WTC11 (cell line): ENCODE measurements at regions not wholly inside any gene's neighbourhood (a gene's known extent, or its start where the extent isn't known, plus 50 kb on each side); places are given as distances from the start of the nearest gene placed in this dataset.

ENCODE experiments used
- ATAC-seq: fragments of 200-7000 bp; cut with Tn5 transposase; 2 replicates; pipeline ENCODE4 v1.10.0; 2021; ENCODE audit warnings: mild to moderate bottlenecking, moderate library complexity
- CTCF ChIA-PET: fragments of 300-600 bp; sonication (Branson Sonifier 250); formaldehyde crosslinking; loops from one replicate; lab custom pipeline; 2021; ENCODE audit warnings: antibody characterized with exemption; lab: Charles Lee
- POLR2A ChIA-PET: fragments of 350-600 bp; sonication (Branson Sonifier 250); formaldehyde crosslinking; loops from one replicate; lab custom pipeline; 2021; ENCODE audit warnings: antibody characterized with exemption; lab: Charles Lee
- DNase-seq: peaks from one replicate; pipeline ENCODE4 v3.0.0; 2021; ENCODE audit warnings: low spot score
- H3K27ac Mint-ChIP-seq: 2 replicates; pipeline ENCODE4 v1.8.0; 2021; ENCODE audit warnings: mixed read lengths
- H3K27me3 Mint-ChIP-seq: 2 replicates; pipeline ENCODE4 v1.8.0; 2021; ENCODE audit warnings: low read depth, mild to moderate bottlenecking, moderate library complexity, mixed read lengths
- H3K36me3 Mint-ChIP-seq: 2 replicates; pipeline ENCODE4 v1.8.0; 2021; ENCODE audit warnings: mixed read lengths
- H3K4me1 Mint-ChIP-seq: 2 replicates; pipeline ENCODE4 v1.8.0; 2022; ENCODE audit warnings: mixed read lengths
- H3K4me3 Mint-ChIP-seq: 2 replicates; pipeline ENCODE4 v1.8.0; 2021; ENCODE audit warnings: mild to moderate bottlenecking, moderate library complexity, mixed read lengths
- H3K9me3 Mint-ChIP-seq: 2 replicates; pipeline ENCODE4 v1.8.0; 2021; ENCODE audit warnings: mixed read lengths
- AR ChIP-seq: fragments of 250-450 bp; sonication (Bioruptor Pico); IDR thresholded peaks from 2 replicates; pipeline ENCODE4 v1.9.0; 2021; ENCODE audit warnings: mild to moderate bottlenecking
- ARID4B ChIP-seq: sonication (generic); formaldehyde crosslinking; IDR thresholded peaks from 2 replicates; pipeline ENCODE4 v1.8.0; 2023; ENCODE audit warnings: missing genetic modification reagents, mild to moderate bottlenecking, borderline replicate concordance
- ATF1 ChIP-seq: sonication (generic); formaldehyde crosslinking; IDR thresholded peaks from 2 replicates; pipeline ENCODE4 v1.8.1; 2023; ENCODE audit warnings: mild to moderate bottlenecking, moderate library complexity, missing genetic modification reagents
- CBFB ChIP-seq: sonication (generic); formaldehyde crosslinking; IDR thresholded peaks from 2 replicates; pipeline ENCODE4 v1.8.1; 2022; ENCODE audit warnings: mild to moderate bottlenecking, low read depth, missing genetic modification reagents
- CDX4 ChIP-seq: fragments of 250-450 bp; sonication (Bioruptor Pico); IDR thresholded peaks from 2 replicates; pipeline ENCODE4 v1.9.0; 2021; ENCODE audit warnings: moderate library complexity, mild to moderate bottlenecking, inconsistent platforms, borderline replicate concordance
- CREM ChIP-seq: sonication (generic); formaldehyde crosslinking; IDR thresholded peaks from 2 replicates; pipeline ENCODE4 v1.8.1; 2022; ENCODE audit warnings: mild to moderate bottlenecking, missing genetic modification reagents, moderate library complexity
- EMX1 ChIP-seq: fragments of 250-450 bp; sonication (Bioruptor Pico); IDR thresholded peaks from 2 replicates; pipeline ENCODE4 v1.8.0; 2021; ENCODE audit warnings: mild to moderate bottlenecking
- GABPB1 ChIP-seq: sonication (generic); formaldehyde crosslinking; IDR thresholded peaks from 2 replicates; pipeline ENCODE4 v1.8.1; 2023; ENCODE audit warnings: mild to moderate bottlenecking, missing genetic modification reagents
- HMGXB4 ChIP-seq: sonication (generic); formaldehyde crosslinking; IDR thresholded peaks from 2 replicates; pipeline ENCODE4 v1.8.1; 2023; ENCODE audit warnings: mild to moderate bottlenecking, moderate library complexity, missing genetic modification reagents
- MAX ChIP-seq: sonication (generic); formaldehyde crosslinking; IDR thresholded peaks from 2 replicates; pipeline ENCODE4 v1.8.0; 2022; ENCODE audit warnings: mild to moderate bottlenecking, missing genetic modification reagents
- MYBL2 ChIP-seq: sonication (generic); formaldehyde crosslinking; IDR thresholded peaks from 2 replicates; pipeline ENCODE4 v1.8.1; 2023; ENCODE audit warnings: mild to moderate bottlenecking, moderate library complexity, missing genetic modification reagents
- NR1H2 ChIP-seq: sonication (generic); formaldehyde crosslinking; IDR thresholded peaks from 2 replicates; pipeline ENCODE4 v1.9.0; 2021; ENCODE audit warnings: mild to moderate bottlenecking, moderate library complexity, missing genetic modification reagents
- OVOL2 ChIP-seq: fragments of 250-450 bp; sonication (Bioruptor Pico); IDR thresholded peaks from 2 replicates; pipeline ENCODE4 v1.9.0; 2021; ENCODE audit warnings: mild to moderate bottlenecking, borderline replicate concordance
- PREB ChIP-seq: sonication (generic); formaldehyde crosslinking; IDR thresholded peaks from 2 replicates; pipeline ENCODE4 v1.8.1; 2022; ENCODE audit warnings: mild to moderate bottlenecking, missing genetic modification reagents, moderate library complexity, borderline replicate concordance
- RELA ChIP-seq: sonication (generic); formaldehyde crosslinking; IDR thresholded peaks from 2 replicates; pipeline ENCODE4 v1.8.1; 2022; ENCODE audit warnings: missing genetic modification reagents, mild to moderate bottlenecking, borderline replicate concordance
- SP1 ChIP-seq: sonication (generic); formaldehyde crosslinking; conservative IDR thresholded peaks from 2 replicates; pipeline ENCODE4 v1.8.1; 2022; ENCODE audit warnings: missing genetic modification reagents
- USF2 ChIP-seq: sonication (generic); formaldehyde crosslinking; IDR thresholded peaks from 2 replicates; pipeline ENCODE4 v1.8.1; 2023; ENCODE audit warnings: mild to moderate bottlenecking, missing genetic modification reagents, moderate library complexity
- ZNF121 ChIP-seq: sonication (generic); formaldehyde crosslinking; IDR thresholded peaks from 2 replicates; pipeline ENCODE4 v1.8.0; 2023; ENCODE audit warnings: missing genetic modification reagents
- ZNF219 ChIP-seq: sonication (generic); formaldehyde crosslinking; IDR thresholded peaks from 2 replicates; pipeline ENCODE4 v1.8.0; 2023; ENCODE audit warnings: missing genetic modification reagents, mild to moderate bottlenecking, borderline replicate concordance
- ZNF281 ChIP-seq: sonication (generic); formaldehyde crosslinking; IDR thresholded peaks from 2 replicates; pipeline ENCODE4 v1.8.0; 2023; ENCODE audit warnings: mild to moderate bottlenecking, missing genetic modification reagents

GRCh38 chr18:76075777-76076176 is 419.3 kb downstream of the ZNF516 start (continued):
- TF ChIP-seq PREB (CRISPR knock-in tag) (no peak), MYBL2 (CRISPR knock-in tag) (no peak), ARID4B (CRISPR knock-in tag) (no peak), NR1H2 (CRISPR knock-in tag) (no peak), CBFB (CRISPR knock-in tag) (no peak), ZNF219 (CRISPR knock-in tag) (no peak), HMGXB4 (no peak), RELA (CRISPR knock-in tag) (no peak), CDX4 (CRISPR knock-in tag) (no peak)

GRCh38 chr18:76064998-76065397 is 430.0 kb downstream of the ZNF516 start:
- ChIA-PET CTCF (interaction anchor here (1.0 to 1.2 kb wide), 2 partner anchors 61 to 192 kb away, joined by 3 to 4 read pairs; no protein-coding TSS in a partner anchor), POLR2A (no interaction called here)
- Mint-ChIP-seq H3K4me1 (peaks cover 28% of the 10 kb centered on the region), H3K36me3 (peaks cover 10% of the 10 kb centered on the region; the same call in 1 of the 2 replicates), H3K27me3 (no peaks in the 10 kb centered on the region), H3K27ac (peak overlapping the region; percentile 68), H3K9me3 (peaks cover 22% of the 10 kb centered on the region), H3K4me3 (0 out of 2 replicates have a peak overlapping the region, but pooled peaks have one; percentile 8)
- DNase-seq, result peak; percentile 80
- ATAC-seq, result peak; percentile 99
- TF ChIP-seq ZNF281 (CRISPR knock-in tag) (peak; percentile 73; the same call in 1 of the 2 replicates), ATF1 (CRISPR knock-in tag) (no peak), OVOL2 (CRISPR knock-in tag) (no peak), SP1 (0 out of 2 replicates have a peak, but pooled peaks have one; percentile 47), ZNF219 (CRISPR knock-in tag) (no peak), CREM (CRISPR knock-in tag) (no peak), USF2 (CRISPR knock-in tag) (peak; percentile 75), AR (CRISPR knock-in tag) (no peak), ZNF121 (CRISPR knock-in tag) (no peak), MAX (CRISPR knock-in tag) (peak; percentile 48; the same call in 1 of the 2 replicates), EMX1 (CRISPR knock-in tag) (no peak), GABPB1 (CRISPR knock-in tag) (no peak)
